ENCODE measurements at regions not wholly inside any gene's neighbourhood (a gene's known extent, or its start where the extent isn't known, plus 50 kb on each side); places are given as distances from the start of the nearest gene placed in this dataset.

GRCh38 chr1:199109160-199109559 is 470.3 kb downstream of the PTPRC start:
- DNase-seq (ENCODE audit: low spot score), result no peak

GRCh38 chr1:199112365-199112764 is 473.5 kb downstream of the PTPRC start:
- DNase-seq (ENCODE audit: low spot score), result no peak

- peak; percentile 85 for DNase-seq (ENCODE audit: low spot score)
These were observed 474.5 kb downstream of the PTPRC start for GRCh38 chr1:199113265-199113869.

GRCh38 chr1:199116488-199116887 is 477.6 kb downstream of the PTPRC start:
- no peak for DNase-seq (ENCODE audit: low spot score)

- no peak for DNase-seq (ENCODE audit: low spot score)
These were observed 482.2 kb downstream of the PTPRC start for GRCh38 chr1:199121047-199121446.

GRCh38 chr1:199122085-199122484 is 483.2 kb downstream of the PTPRC start:
- DNase-seq (ENCODE audit: low spot score), result no peak

GRCh38 chr1:199122532-199123311 is 483.9 kb downstream of the PTPRC start:
- no peak for DNase-seq (ENCODE audit: low spot score)

- DNase-seq (ENCODE audit: low spot score), result no peak
These were observed 484.8 kb downstream of the PTPRC start for GRCh38 chr1:199123615-199124014.

- no peak for DNase-seq (ENCODE audit: low spot score)
These were observed 485.5 kb downstream of the PTPRC start for GRCh38 chr1:199124351-199124750.

- no peak for DNase-seq (ENCODE audit: low spot score)
These were observed 490.4 kb downstream of the PTPRC start for GRCh38 chr1:199129247-199129646.

GRCh38 chr1:199132006-199132405 is 493.2 kb downstream of the PTPRC start:
- DNase-seq (ENCODE audit: low spot score), result no peak

GRCh38 chr1:199135901-199136300 is 497.1 kb downstream of the PTPRC start:
- DNase-seq (ENCODE audit: low spot score), result no peak

GRCh38 chr1:199138061-199138460 is 499.2 kb downstream of the PTPRC start:
- no peak for DNase-seq (ENCODE audit: low spot score)

- no peak for DNase-seq (ENCODE audit: low spot score)
These were observed 510.8 kb downstream of the PTPRC start for GRCh38 chr1:199149591-199149990.

GRCh38 chr1:199150756-199151155 is 511.9 kb downstream of the PTPRC start:
- DNase-seq (ENCODE audit: low spot score), result no peak

- no peak for DNase-seq (ENCODE audit: low spot score)
These were observed 513.0 kb downstream of the PTPRC start for GRCh38 chr1:199151634-199152425.

- no peak for DNase-seq (ENCODE audit: low spot score)
These were observed 513.8 kb downstream of the PTPRC start for GRCh38 chr1:199152676-199153075.

GRCh38 chr1:199155166-199156019 is 516.6 kb downstream of the PTPRC start:
- DNase-seq (ENCODE audit: low spot score), result no peak

GRCh38 chr1:199157494-199157893 is 518.7 kb downstream of the PTPRC start:
- no peak for DNase-seq (ENCODE audit: low spot score)

GRCh38 chr1:199160521-199161318 is 521.9 kb downstream of the PTPRC start:
- no peak for DNase-seq (ENCODE audit: low spot score)

- DNase-seq (ENCODE audit: low spot score), result no peak
These were observed 522.5 kb downstream of the PTPRC start for GRCh38 chr1:199161319-199161680.

Measured in globus pallidus (tissue), 1 donor.